GM10266 (cell line): ENCODE measurements at regions not wholly inside any gene's neighbourhood (a gene's known extent, or its start where the extent isn't known, plus 50 kb on each side); places are given as distances from the start of the nearest gene placed in this dataset.
A peak's percentile ranks its signal among the peaks of the same experiment; 100 is the strongest.

Experiments used
- DNase-seq: peaks from one replicate; pipeline ENCODE4 v3.0.0; 2012; ENCODE audit errors: extremely low spot score
- TF ChIP-seq, protein P1 (sequence below): IDR thresholded peaks from 2 replicates; pipeline ENCODE4 v1.5.1; 2012; ENCODE audit warnings: mild to moderate bottlenecking, low read depth; ENCODE audit not compliant: control insufficient read depth, insufficient read depth; ENCODE audit errors: missing control alignments

DNA sequence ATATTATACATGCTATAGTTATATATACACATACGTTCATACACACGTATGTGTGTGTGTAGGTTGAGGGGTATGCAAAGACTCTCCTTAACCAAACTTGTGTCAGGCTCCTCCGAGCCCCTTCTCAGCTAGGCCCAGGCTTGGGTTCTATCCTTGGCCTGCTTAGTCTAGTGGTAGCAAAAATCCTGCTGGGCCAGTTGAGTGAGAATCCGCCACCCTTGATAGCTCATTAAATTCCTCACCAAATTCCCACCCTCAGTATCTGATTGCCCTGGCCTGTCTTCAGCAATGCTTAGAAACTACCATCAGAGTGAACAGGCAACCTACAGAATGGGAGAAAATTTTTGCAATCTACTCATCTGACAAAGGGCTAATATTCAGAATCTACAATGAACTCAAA lies 126.5 kb downstream of the TSN start:
- TF ChIP-seq, protein P1, sequence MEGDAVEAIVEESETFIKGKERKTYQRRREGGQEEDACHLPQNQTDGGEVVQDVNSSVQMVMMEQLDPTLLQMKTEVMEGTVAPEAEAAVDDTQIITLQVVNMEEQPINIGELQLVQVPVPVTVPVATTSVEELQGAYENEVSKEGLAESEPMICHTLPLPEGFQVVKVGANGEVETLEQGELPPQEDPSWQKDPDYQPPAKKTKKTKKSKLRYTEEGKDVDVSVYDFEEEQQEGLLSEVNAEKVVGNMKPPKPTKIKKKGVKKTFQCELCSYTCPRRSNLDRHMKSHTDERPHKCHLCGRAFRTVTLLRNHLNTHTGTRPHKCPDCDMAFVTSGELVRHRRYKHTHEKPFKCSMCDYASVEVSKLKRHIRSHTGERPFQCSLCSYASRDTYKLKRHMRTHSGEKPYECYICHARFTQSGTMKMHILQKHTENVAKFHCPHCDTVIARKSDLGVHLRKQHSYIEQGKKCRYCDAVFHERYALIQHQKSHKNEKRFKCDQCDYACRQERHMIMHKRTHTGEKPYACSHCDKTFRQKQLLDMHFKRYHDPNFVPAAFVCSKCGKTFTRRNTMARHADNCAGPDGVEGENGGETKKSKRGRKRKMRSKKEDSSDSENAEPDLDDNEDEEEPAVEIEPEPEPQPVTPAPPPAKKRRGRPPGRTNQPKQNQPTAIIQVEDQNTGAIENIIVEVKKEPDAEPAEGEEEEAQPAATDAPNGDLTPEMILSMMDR: no peak
- no peak for DNase-seq

DNA sequence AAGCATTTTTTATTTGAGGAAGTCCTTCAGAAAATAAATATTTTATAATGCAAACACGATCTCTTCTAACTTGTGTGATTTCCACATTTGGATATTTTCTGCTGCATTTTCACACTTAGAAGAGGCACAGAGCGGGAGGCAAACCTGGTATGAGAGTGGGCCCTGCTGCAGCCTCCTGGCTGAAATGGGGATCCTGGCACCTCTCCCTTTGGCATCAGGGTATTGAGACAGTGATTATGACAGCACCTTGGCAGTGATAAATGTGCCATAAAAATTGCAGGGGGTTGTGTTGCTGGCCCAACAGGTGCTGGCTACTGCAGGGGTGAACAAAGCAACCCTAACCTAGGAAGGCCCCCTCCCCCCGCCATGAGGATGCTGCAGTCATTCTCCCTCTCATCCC lies 128.6 kb downstream of the TSN start:
- DNase-seq: no peak
- TF ChIP-seq, protein P1: no peak

DNA sequence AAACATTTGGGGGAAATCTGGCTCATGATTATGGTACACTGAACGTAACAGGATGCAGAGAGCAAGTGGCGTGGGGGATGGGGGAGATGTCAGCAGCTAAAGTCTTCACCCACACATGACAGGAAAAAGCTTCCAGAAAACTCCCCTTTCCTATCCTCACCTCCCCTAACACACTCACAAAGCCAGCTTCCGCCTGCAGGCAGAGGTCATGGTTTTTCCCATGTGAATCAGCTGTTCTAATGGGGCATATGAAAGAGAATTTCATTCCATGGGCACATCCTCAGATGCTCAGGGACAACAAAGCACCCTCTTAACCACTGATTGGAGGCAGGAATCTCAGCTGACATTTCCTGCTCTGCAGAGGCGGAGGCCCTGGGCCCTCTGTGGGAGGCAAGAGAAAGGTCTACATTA lies 129.1 kb downstream of the TSN start:
- DNase-seq: no peak
- TF ChIP-seq, protein P1: no peak

DNA sequence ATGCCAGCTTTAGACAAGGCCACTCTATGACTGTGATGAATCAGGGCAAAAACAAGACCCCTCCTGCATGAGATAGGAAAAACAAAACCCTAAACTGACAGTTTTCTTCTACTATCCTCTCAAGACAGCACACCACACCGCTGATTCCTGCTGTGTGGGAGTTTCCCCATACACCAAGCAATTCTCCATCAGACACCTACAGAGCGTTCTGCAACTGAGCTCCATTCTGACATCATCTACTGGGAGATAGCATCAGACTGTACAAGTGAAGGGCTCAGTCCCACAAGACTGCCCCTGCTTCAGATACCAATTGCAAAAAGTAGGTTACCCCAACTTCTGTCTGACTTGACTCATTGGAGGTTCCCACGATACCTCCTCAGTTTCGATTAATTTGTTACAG lies 130.6 kb downstream of the TSN start:
- DNase-seq: no peak
- TF ChIP-seq, protein P1: no peak

DNA sequence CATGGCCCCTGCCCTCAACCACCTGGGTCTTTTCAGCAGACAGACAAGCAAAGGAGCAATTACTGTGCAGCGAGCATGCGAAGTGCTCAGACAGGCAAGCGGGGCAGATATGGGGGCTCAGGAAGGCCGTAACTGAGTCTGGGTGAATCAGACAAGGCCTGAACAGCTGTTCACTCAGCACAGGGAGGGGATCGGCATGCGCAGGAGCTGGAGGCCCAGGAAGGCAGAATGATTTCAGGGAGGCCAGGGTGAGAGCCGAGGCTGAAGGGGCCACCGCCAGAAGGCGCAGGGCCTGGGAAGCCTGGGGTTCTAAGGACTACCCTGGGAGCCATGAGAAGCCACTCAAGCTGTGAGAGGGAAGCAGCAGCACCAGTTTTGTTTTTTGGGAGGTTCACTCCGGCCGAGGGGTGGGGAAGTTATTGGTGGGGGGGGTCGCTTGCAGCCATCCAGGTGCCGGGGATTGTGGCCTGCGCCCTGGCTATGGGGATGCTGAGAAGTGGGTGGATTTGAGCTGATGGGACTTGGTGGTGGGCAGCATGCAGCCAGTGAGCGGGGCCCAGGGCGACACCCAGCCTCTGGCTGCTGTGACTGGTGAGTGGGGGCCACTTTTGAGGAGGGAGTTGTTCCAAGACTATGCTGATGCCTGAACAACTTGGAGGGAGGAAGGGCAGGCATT lies 132.2 kb downstream of the TSN start:
- TF ChIP-seq, protein P1: no peak
- no peak for DNase-seq

DNA sequence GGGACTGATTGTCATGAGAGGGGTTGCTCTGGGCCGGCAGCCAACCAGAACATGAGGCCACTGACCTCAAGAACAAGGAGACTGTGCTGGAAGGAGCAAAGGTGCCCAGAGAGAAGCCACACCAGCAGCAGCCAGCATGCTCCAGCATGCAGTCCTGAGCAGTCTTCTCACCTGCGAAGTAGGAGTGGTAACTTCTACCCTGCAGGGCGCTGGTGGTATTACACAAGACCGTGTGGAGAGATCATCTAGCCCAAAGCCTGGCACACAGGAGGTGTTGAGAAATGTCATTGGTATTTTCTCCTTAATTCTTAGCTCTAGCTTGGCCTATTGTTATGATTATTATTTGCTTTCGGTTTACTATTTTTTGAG lies 132.7 kb downstream of the TSN start:
- TF ChIP-seq, protein P1: peak; percentile 21
- no peak for DNase-seq

DNA sequence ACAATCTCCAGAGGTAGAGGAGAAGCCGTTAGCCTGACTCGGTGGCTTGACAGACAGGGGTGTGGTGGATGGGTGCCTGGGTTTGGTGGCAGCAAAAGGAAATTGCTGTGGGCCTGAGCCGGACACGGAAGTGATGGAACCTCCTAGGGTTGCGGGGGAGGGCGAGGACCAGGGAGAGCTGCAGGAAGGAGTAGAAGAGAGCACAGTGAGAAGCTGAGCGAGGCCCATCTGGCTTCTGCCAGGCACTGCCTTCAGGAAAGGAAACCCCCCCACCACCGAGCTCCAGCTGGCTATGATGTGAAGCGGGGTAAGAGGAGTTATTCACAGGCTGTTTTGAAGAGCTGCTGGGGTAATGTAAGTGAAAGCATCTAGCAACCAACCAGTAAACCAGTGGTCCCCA lies 134.6 kb downstream of the TSN start:
- no peak for DNase-seq
- TF ChIP-seq, protein P1: no peak
